ENCODE measurements at regions not wholly inside any gene's neighbourhood (a gene's known extent, or its start where the extent isn't known, plus 50 kb on each side); places are given as distances from the start of the nearest gene placed in this dataset.

DNA sequence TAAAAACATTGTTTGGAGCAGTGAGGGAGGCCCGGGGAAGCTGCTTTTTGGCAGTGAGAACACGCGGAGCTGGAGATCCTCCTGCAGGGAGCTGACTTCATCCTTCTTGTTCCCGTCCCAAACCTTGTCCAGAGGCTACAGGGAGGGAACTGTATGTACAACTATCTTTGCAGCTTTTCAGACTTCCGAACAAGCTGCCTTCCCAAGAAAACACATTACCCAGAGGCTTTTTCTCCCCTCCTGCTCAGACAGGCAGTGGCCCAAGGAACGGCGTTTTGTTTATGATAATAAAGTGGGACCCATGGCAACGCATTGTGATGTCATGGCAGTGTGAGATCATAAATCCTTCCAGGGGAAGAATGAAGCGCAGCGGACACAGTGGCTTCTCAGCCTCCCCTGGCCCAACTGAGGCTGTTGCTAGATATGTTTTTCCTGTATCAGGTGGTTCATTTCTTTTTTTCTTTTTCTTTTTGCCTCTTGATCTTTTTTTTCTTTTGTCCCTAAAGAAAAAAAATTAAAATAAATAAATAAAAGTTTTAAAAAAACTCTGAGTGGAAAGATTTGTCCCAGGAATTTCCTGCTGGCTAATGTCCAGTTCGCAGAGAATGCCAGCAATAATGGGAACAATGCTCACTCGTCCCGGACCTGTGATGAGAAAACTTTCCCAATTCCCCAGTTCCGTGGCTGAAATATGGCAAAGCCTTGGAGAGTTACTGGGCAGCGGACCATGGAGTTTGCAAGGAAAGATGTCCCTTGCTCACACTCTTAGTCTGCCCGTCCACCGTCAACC is 103.4 kb upstream of the MAP1LC3B2 start:
- POLR2A ChIA-PET, result interaction anchor here (0.6 to 1.6 kb wide), 2 partner anchors 74 to 157 kb away, joined by 3 to 5 read pairs; no protein-coding TSS in a partner anchor
- Histone ChIP-seq H4K20me1 (replicated peaks; ENCODE audit: control insufficient read depth, extremely low read depth, insufficient read depth, low read length) (no peaks in the 10 kb centered on the region), H3K27ac (ENCODE audit: insufficient read depth, low read depth, low read length) (peak overlapping the region; percentile 96), H3K27me3 (ENCODE audit: control insufficient read depth in 2 of 2, insufficient read depth in 2 of 2, low read length in 2 of 2) (no peaks in the 10 kb centered on the region), H3K9ac (replicated peaks; ENCODE audit: extremely low read depth, insufficient read depth, low read length) (peak overlapping the region; percentile 88), H3K9me1 (replicated peaks; ENCODE audit: control insufficient read depth, extremely low read depth, insufficient read depth, low read length) (no peaks in the 10 kb centered on the region), H3K9me3 (replicated peaks; ENCODE audit: control insufficient read depth, insufficient read depth, low read length) (no peaks in the 10 kb centered on the region), H3K4me3 (replicated peaks in 1 of 3; ENCODE audit: insufficient read depth in 1 of 3, low read depth in 1 of 3, low read length in 3 of 3) (peak overlapping the region in 2 of 3 experiments; percentile 14 to 15), H3K79me2 (ENCODE audit: control insufficient read depth, insufficient read depth, low read length) (no peaks in the 10 kb centered on the region), H3K4me2 (ENCODE audit: insufficient read depth, low read length) (peak overlapping the region; percentile 56), H2AFZ (ENCODE audit: low read depth, low read length) (peak overlapping the region; percentile 48), H3K36me3 (ENCODE audit: control insufficient read depth in 2 of 2, extremely low read depth in 1 of 2, insufficient read depth in 2 of 2, low read length in 2 of 2) (no peaks in the 10 kb centered on the region), H3K4me1 (ENCODE audit: control insufficient read depth, extremely low read depth, insufficient read depth, low read length) (peaks cover 17% of the 10 kb centered on the region)
- TF ChIP-seq EZH2 (IDR thresholded peaks at IDR 0.05; ENCODE audit: borderline replicate concordance, low read depth, low read length, severe bottlenecking), result no peak
- peak; percentile 75 for TF ChIP-seq JUN (IDR thresholded peaks at IDR 0.05; ENCODE audit: borderline replicate concordance, insufficient read depth, insufficient read length, low read depth)
- TF ChIP-seq FOS (IDR thresholded peaks at IDR 0.05; ENCODE audit: borderline replicate concordance, insufficient read depth, low read length), result peak; percentile 14
- FAIRE-seq (peak; percentile 96), DNase-seq (ENCODE audit: low read depth, low spot score) (peak; percentile 98)
- intact Hi-C loops (cut with micrococcal nuclease), result loop anchor here (1.0 to 5.0 kb wide), 9 partner anchors 73 to 458 kb away; partner anchors contain the start of gene MED13L
- TSS peak; percentile 98 for BruUV-seq (replicated peaks)
- CTCF ChIA-PET, result interaction anchor here (1.2 to 1.6 kb wide), 3 partner anchors 146 to 220 kb away, joined by 3 to 6 read pairs (median 5); partner anchors contain the start of gene MED13L
- dilution Hi-C loops (cut with MboI; ENCODE audit: extremely low pct_ligation_motif_present, low sequenced_read_pairs), result no loop called here

DNA sequence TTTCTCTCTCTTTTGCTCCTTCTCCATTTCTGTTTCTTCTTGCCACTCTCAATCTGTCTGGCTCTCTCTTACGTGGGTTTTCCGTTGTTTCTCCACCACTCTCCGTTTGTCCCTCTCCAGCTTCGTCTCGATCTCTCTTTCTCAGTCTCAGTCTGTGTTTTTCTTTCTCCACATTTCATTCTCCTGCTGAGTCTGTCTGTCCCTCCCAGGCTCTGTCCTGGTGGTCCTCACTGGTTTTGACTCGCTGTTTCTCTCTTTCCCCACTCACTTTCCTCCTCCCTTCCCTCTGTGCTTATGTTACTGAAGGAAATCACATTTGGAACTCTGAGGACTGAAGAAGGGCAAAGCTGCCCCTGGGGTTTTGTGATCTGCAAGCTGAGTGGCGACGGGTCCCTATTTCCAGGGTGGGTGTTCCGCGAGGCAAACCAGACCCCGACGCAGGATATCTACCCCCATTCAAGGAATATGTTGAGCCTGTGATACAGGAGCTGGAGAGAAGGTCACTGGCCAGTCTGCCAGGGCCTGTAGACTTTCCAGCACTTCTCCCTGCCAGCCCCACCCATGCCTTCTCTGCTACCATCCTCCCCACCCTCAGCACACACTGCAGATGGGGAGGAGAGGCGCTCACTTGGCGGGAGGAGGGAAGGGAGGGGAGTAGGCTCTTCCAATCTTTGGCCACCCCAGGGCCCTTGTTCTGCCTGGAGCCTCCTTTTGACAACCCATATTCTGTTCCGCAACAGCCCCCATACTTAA is 102.7 kb upstream of the MAP1LC3B2 start:
- Histone ChIP-seq H3K4me1 (ENCODE audit: control insufficient read depth, extremely low read depth, insufficient read depth, low read length) (peaks cover 17% of the 10 kb centered on the region), H3K9ac (replicated peaks; ENCODE audit: extremely low read depth, insufficient read depth, low read length) (peak overlapping the region; percentile 88), H3K27ac (ENCODE audit: insufficient read depth, low read depth, low read length) (peak overlapping the region; percentile 96), H3K27me3 (ENCODE audit: control insufficient read depth in 2 of 2, insufficient read depth in 2 of 2, low read length in 2 of 2) (peaks cover 0 to 2% of the 10 kb centered on the region in 2 experiments), H4K20me1 (replicated peaks; ENCODE audit: control insufficient read depth, extremely low read depth, insufficient read depth, low read length) (no peaks in the 10 kb centered on the region), H3K79me2 (ENCODE audit: control insufficient read depth, insufficient read depth, low read length) (no peaks in the 10 kb centered on the region), H3K36me3 (ENCODE audit: control insufficient read depth in 2 of 2, extremely low read depth in 1 of 2, insufficient read depth in 2 of 2, low read length in 2 of 2) (no peaks in the 10 kb centered on the region), H3K9me1 (replicated peaks; ENCODE audit: control insufficient read depth, extremely low read depth, insufficient read depth, low read length) (no peaks in the 10 kb centered on the region), H2AFZ (ENCODE audit: low read depth, low read length) (peak overlapping the region; percentile 48), H3K4me3 (replicated peaks in 1 of 3; ENCODE audit: insufficient read depth in 1 of 3, low read depth in 1 of 3, low read length in 3 of 3) (peak overlapping the region in 2 of 3 experiments; percentile 14 to 15), H3K9me3 (replicated peaks; ENCODE audit: control insufficient read depth, insufficient read depth, low read length) (no peaks in the 10 kb centered on the region), H3K4me2 (ENCODE audit: insufficient read depth, low read length) (peak overlapping the region; percentile 56)
- no peak for FAIRE-seq
- BruUV-seq (replicated peaks), result no TSS peak
- ChIA-PET POLR2A (interaction anchor here (1.6 kb wide), 1 partner anchor 75 kb away, joined by 3 read pairs; no protein-coding TSS in a partner anchor), CTCF (no interaction called here)
- intact Hi-C loops (cut with micrococcal nuclease) (loop anchor here (1.0 to 5.0 kb wide), 2 partner anchors 72 to 459 kb away; no protein-coding TSS in a partner anchor), dilution Hi-C loops (cut with MboI; ENCODE audit: extremely low pct_ligation_motif_present, low sequenced_read_pairs) (no loop called here)
- TF ChIP-seq EZH2 (IDR thresholded peaks at IDR 0.05; ENCODE audit: borderline replicate concordance, low read depth, low read length, severe bottlenecking) (no peak), MYC (IDR thresholded peaks at IDR 0.05; ENCODE audit: low read depth, low read length) (no peak), FOS (IDR thresholded peaks at IDR 0.05; ENCODE audit: borderline replicate concordance, insufficient read depth, low read length) (no peak), GATA2 (IDR thresholded peaks at IDR 0.05; ENCODE audit: insufficient read depth, insufficient read length, low read depth, low read length) (no peak), POLR2A (IDR thresholded peaks at IDR 0.05; ENCODE audit: low read depth, low read length) (no peak), JUN (IDR thresholded peaks at IDR 0.05; ENCODE audit: borderline replicate concordance, insufficient read depth, insufficient read length, low read depth) (no peak), POLR2AphosphoS5 (IDR thresholded peaks at IDR 0.05; ENCODE audit: insufficient read depth, low read depth, low read length) (no peak)
- TF ChIP-seq, protein P1, sequence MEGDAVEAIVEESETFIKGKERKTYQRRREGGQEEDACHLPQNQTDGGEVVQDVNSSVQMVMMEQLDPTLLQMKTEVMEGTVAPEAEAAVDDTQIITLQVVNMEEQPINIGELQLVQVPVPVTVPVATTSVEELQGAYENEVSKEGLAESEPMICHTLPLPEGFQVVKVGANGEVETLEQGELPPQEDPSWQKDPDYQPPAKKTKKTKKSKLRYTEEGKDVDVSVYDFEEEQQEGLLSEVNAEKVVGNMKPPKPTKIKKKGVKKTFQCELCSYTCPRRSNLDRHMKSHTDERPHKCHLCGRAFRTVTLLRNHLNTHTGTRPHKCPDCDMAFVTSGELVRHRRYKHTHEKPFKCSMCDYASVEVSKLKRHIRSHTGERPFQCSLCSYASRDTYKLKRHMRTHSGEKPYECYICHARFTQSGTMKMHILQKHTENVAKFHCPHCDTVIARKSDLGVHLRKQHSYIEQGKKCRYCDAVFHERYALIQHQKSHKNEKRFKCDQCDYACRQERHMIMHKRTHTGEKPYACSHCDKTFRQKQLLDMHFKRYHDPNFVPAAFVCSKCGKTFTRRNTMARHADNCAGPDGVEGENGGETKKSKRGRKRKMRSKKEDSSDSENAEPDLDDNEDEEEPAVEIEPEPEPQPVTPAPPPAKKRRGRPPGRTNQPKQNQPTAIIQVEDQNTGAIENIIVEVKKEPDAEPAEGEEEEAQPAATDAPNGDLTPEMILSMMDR (IDR thresholded peaks at IDR 0.05; ENCODE audit: extremely low read depth in 1 of 2, insufficient read depth in 1 of 2, low read depth in 1 of 2, low read length in 2 of 2), result no peak
- TF ChIP-seq, protein P2, sequence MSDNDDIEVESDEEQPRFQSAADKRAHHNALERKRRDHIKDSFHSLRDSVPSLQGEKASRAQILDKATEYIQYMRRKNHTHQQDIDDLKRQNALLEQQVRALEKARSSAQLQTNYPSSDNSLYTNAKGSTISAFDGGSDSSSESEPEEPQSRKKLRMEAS (IDR thresholded peaks at IDR 0.05; ENCODE audit: insufficient read depth, insufficient read length), result no peak
- DNase-seq (ENCODE audit: low read depth, low spot score), result no peak
